Neural progenitor cell (in vitro differentiated cells): ENCODE measurements at regions not wholly inside any gene's neighbourhood (a gene's known extent, or its start where the extent isn't known, plus 50 kb on each side); places are given as distances from the start of the nearest gene placed in this dataset.

Source experiments
- DNase-seq: peaks from one replicate; pipeline ENCODE4 v3.0.0-alpha.2; 2016; ENCODE audit warnings: low spot score
- H2AFZ ChIP-seq: fragments of 200-600 bp; sonication (generic); replicated peaks from 2 replicates; pipeline ENCODE4 v1.6.1; 2016; ENCODE audit warnings: antibody characterized with exemption
- H3F3A ChIP-seq: fragments of 200-600 bp; sonication (generic); 2 replicates; pipeline ENCODE4 v1.6.1; 2016; ENCODE audit warnings: antibody characterized with exemption, low read depth
- H3K27ac ChIP-seq: fragments of 200-600 bp; sonication (generic); 2 replicates; pipeline ENCODE4 v1.5.1; 2016; ENCODE audit warnings: mild to moderate bottlenecking
- H3K27me3 ChIP-seq: fragments of 200-600 bp; sonication (generic); 2 replicates; pipeline ENCODE4 v1.6.1; 2016; ENCODE audit warnings: mild to moderate bottlenecking, moderate library complexity
- H3K36me3 ChIP-seq: fragments of 200-600 bp; sonication (generic); 2 replicates; pipeline ENCODE4 v1.5.1; 2016
- H3K4me1 ChIP-seq: fragments of 200-600 bp; sonication (generic); 2 replicates; pipeline ENCODE4 v1.6.1; 2016; ENCODE audit warnings: mixed run types
- H3K4me2 ChIP-seq: fragments of 200-600 bp; sonication (generic); 2 replicates; pipeline ENCODE4 v1.6.1; 2016
- H3K4me3 ChIP-seq: fragments of 200-600 bp; sonication (generic); 2 replicates; pipeline ENCODE4 v1.5.1; 2016
- H3K79me2 ChIP-seq: fragments of 200-600 bp; sonication (generic); 2 replicates; pipeline ENCODE4 v1.6.1; 2016; ENCODE audit warnings: low read depth
- H3K9ac ChIP-seq: fragments of 200-600 bp; sonication (generic); 2 replicates; pipeline ENCODE4 v1.6.1; 2016
- H3K9me3 ChIP-seq: fragments of 200-600 bp; sonication (generic); 2 replicates; pipeline ENCODE4 v1.5.1; 2016; ENCODE audit warnings: low read depth
- H4K20me1 ChIP-seq: fragments of 200-600 bp; sonication (generic); 2 replicates; pipeline ENCODE4 v1.6.1; 2016; ENCODE audit warnings: low read depth
- H3K27ac Mint-ChIP-seq: 3 replicates; pipeline ENCODE4 v1.8.0; 2021; ENCODE audit warnings: mixed read lengths
- H3K27me3 Mint-ChIP-seq: 2 replicates; pipeline ENCODE4 v1.8.0; 2022; ENCODE audit warnings: low read depth, mild to moderate bottlenecking, inconsistent platforms, moderate library complexity, mixed read lengths; ENCODE audit not compliant: insufficient read depth
- H3K36me3 Mint-ChIP-seq: 3 replicates; pipeline ENCODE4 v1.8.0; 2021; ENCODE audit warnings: mixed read lengths
- H3K4me1 Mint-ChIP-seq: 3 replicates; pipeline ENCODE4 v1.8.0; 2021; ENCODE audit warnings: mixed read lengths
- H3K4me3 Mint-ChIP-seq: 3 replicates; pipeline ENCODE4 v1.8.0; 2021; ENCODE audit warnings: mild to moderate bottlenecking, moderate library complexity, mixed read lengths
- H3K9me3 Mint-ChIP-seq: 3 replicates; pipeline ENCODE4 v1.8.0; 2020; ENCODE audit warnings: mixed read lengths
- CTCF ChIP-seq: fragments of 200-600 bp; sonication (generic); IDR thresholded peaks from 2 replicates; pipeline ENCODE4 v1.5.1; 2017; ENCODE audit warnings: antibody characterized with exemption, mild to moderate bottlenecking
- EZH2 ChIP-seq: fragments of 200-600 bp; sonication (generic); IDR thresholded peaks from 2 replicates; pipeline ENCODE4 v1.6.1; 2017; ENCODE audit warnings: antibody characterized with exemption, mild to moderate bottlenecking, moderate library complexity
- EZH2phosphoT487 ChIP-seq: fragments of 200-600 bp; sonication (generic); IDR thresholded peaks from 2 replicates; pipeline ENCODE4 v1.6.1; 2017; ENCODE audit warnings: antibody characterized with exemption

- Mint-ChIP-seq H3K36me3 (no peaks in the 10 kb centered on the region), H3K4me3 (peak overlapping the region; percentile 97), H3K4me1 (peaks cover 35% of the 10 kb centered on the region), H3K27ac (peak overlapping the region; percentile 88), H3K9me3 (no peaks in the 10 kb centered on the region), H3K27me3 (peaks cover 11% of the 10 kb centered on the region)
- H3K79me2 ChIP-seq: peaks cover 43% of the 10 kb centered on the region
- peak overlapping the region; percentile 97 for H3K4me2 ChIP-seq
- peak; percentile 83 for DNase-seq
- peak overlapping the region; percentile 87 for H3K27ac ChIP-seq
- peaks cover 5% of the 10 kb centered on the region for H3K27me3 ChIP-seq
- peaks cover 22% of the 10 kb centered on the region for H3F3A ChIP-seq
- peaks cover 13% of the 10 kb centered on the region for H3K4me1 ChIP-seq
- TF ChIP-seq CTCF (no peak), EZH2 (no peak), EZH2phosphoT487 (no peak)
- no peaks in the 10 kb centered on the region for H3K9me3 ChIP-seq
- H3K4me3 ChIP-seq: peak overlapping the region; percentile 99
- H2AFZ ChIP-seq: peak overlapping the region; percentile 89
- H3K9ac ChIP-seq: peak overlapping the region; percentile 54
- no peaks in the 10 kb centered on the region for H3K36me3 ChIP-seq
- H4K20me1 ChIP-seq: peaks cover 24% of the 10 kb centered on the region
Observed at GRCh38 chr12:67068761-67069450, 200.3 kb upstream of the CAND1 start.

GRCh38 chr12:67069451-67070306 lies 199.5 kb upstream of the CAND1 start:
- Histone ChIP-seq H3K9ac (no peak overlapping the region), H3K79me2 (peaks cover 37% of the 10 kb centered on the region), H3F3A (peaks cover 22% of the 10 kb centered on the region), H3K4me3 (peak overlapping the region; percentile 99), H3K27ac (peak overlapping the region; percentile 47), H3K36me3 (no peaks in the 10 kb centered on the region), H4K20me1 (peaks cover 24% of the 10 kb centered on the region), H2AFZ (peak overlapping the region; percentile 51), H3K4me2 (peak overlapping the region; percentile 95), H3K9me3 (no peaks in the 10 kb centered on the region), H3K4me1 (peaks cover 13% of the 10 kb centered on the region), H3K27me3 (peaks cover 5% of the 10 kb centered on the region)
- Mint-ChIP-seq H3K36me3 (no peaks in the 10 kb centered on the region), H3K4me1 (peaks cover 35% of the 10 kb centered on the region), H3K9me3 (no peaks in the 10 kb centered on the region), H3K27ac (peak overlapping the region; percentile 58), H3K4me3 (peak overlapping the region; percentile 90), H3K27me3 (peaks cover 11% of the 10 kb centered on the region)
- DNase-seq: peak; percentile 87
- TF ChIP-seq EZH2: no peak
- no peak for TF ChIP-seq EZH2phosphoT487
- peak; percentile 11 for TF ChIP-seq CTCF

GRCh38 chr12:67070307-67070600 lies 198.9 kb upstream of the CAND1 start:
- peaks cover 5% of the 10 kb centered on the region for H3K27me3 ChIP-seq
- no peak overlapping the region for H3K9ac ChIP-seq
- Mint-ChIP-seq H3K36me3 (no peaks in the 10 kb centered on the region), H3K4me1 (peaks cover 37% of the 10 kb centered on the region), H3K27me3 (peaks cover 11% of the 10 kb centered on the region), H3K27ac (peak overlapping the region; percentile 58), H3K9me3 (no peaks in the 10 kb centered on the region), H3K4me3 (peak overlapping the region; percentile 90)
- H3K4me2 ChIP-seq: peak overlapping the region; percentile 95
- H3K79me2 ChIP-seq: peaks cover 34% of the 10 kb centered on the region
- H3K36me3 ChIP-seq: no peaks in the 10 kb centered on the region
- TF ChIP-seq EZH2 (no peak), EZH2phosphoT487 (no peak), CTCF (no peak)
- no peaks in the 10 kb centered on the region for H3K9me3 ChIP-seq
- H3K27ac ChIP-seq: no peak overlapping the region
- peak overlapping the region; percentile 51 for H2AFZ ChIP-seq
- DNase-seq: no peak
- H3F3A ChIP-seq: peaks cover 22% of the 10 kb centered on the region
- peak overlapping the region; percentile 99 for H3K4me3 ChIP-seq
- peaks cover 24% of the 10 kb centered on the region for H4K20me1 ChIP-seq
- peaks cover 13% of the 10 kb centered on the region for H3K4me1 ChIP-seq
